DND-41 (cell line): ENCODE measurements at regions not wholly inside any gene's neighbourhood (a gene's known extent, or its start where the extent isn't known, plus 50 kb on each side); places are given as distances from the start of the nearest gene placed in this dataset.

Experiments used
- CTCF ChIP-seq: IDR thresholded peaks from 2 replicates; pipeline ENCODE4 v1.5.1; 2012; ENCODE audit warnings: borderline replicate concordance, low read length, moderate library complexity, mild to moderate bottlenecking; ENCODE audit not compliant: poor library complexity, severe bottlenecking; ENCODE audit errors: extremely low read depth
- EZH2 ChIP-seq: IDR thresholded peaks from 3 replicates; pipeline ENCODE4 v1.6.1; 2012; ENCODE audit warnings: borderline replicate concordance, low read depth, mild to moderate bottlenecking, moderate library complexity, low read length, inconsistent platforms; ENCODE audit not compliant: severe bottlenecking

GRCh38 chr2:236360496-236360895 is 96.3 kb upstream of the ASB18 start:
- no peak for TF ChIP-seq CTCF
- no peak for TF ChIP-seq EZH2
